ENCODE measurements at regions not wholly inside any gene's neighbourhood (a gene's known extent, or its start where the extent isn't known, plus 50 kb on each side); places are given as distances from the start of the nearest gene placed in this dataset.

DNA sequence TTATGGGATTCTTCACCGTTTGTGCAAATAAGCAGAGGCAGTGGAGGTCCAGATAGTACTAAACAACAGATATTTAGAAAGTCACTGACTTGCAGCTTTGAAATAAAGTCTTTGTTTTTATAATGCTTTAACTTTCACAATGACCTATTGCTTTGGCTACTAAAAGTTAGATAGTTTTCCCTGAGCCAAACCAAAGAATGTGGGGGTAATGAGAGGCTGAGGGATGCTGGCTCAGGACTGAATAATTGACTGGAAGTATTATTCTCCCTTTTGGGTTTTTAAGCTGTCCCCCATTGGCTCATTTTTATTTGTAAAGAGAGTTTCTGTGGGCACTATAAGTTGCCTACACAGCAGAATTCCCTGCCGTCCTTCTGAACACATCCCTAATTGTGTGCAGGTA, 99.2 kb upstream of the ACTBL2 start:
- DNase-seq = no peak

DNA sequence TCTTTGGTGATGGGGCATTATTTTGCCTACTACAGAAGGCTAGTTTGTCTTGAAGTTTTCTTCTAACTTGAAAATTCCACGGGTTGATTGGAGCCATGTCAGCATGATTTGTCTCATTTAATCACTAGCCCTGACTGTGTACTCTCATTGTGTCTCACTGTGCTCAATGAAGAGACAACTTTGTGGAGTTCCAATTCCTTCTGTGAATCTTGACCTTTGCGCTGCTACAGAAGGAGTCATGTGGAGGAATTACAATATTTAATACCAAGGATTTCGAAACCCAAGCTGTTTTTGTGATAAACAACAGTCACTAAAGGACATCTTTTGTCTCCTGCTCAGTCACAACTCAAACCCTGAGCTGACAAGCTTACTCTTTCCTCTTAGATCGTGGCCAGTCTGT, 98.6 kb upstream of the ACTBL2 start:
- DNase-seq = no peak

DNA sequence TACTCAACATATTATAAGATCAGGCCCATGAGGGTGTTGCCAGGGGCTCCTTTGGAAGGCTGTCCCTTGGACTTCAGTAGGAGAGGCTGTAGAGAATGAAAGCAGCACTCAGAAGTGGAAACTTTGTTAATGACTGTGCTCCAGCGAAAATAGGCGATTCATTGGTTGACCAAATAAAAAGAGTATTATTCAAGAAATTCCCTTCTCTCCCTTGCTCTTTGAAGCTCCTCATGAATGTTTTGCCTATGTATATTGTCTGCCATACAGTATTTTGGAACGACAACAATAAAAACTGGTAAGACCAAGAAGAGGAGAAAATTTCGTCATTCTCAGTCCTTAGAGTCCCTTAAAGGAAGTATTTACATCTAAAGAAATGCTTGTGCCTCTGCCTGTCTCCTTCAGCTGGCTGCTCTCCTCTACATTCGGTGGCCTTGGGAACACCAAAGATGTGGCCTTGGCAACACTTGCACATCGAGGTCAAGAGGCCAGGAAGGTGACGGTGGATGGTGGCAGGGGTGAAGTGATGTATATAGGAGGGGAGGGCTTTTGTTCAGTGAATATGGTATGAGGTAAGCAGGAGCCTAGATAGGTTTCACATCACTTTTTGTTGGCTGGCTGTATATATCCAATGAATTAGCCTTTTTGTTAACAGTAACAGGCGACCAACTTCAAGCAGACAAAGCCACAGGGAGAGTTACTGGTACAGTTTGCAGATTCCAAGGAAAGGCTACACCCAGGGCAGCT, 95.0 kb upstream of the ACTBL2 start:
- no peak for DNase-seq

DNA sequence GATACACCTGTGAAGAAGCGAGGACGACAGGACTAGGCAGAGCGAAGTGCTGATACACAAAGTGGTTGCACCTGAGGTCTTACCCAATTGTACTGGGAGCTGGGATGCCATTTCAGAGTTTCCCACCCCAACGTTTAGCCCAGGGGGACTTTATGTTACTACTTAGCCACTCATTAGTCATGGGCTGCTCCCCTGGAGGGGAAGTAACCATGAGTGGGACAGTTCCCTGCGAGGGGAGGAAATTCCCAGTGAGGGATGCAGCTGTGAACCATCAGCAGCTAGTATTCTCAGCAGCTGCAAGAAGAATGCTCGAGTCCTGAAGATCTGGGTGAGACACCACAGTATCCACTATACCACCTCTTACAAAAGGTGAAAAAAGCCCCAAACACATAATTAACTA, 93.7 kb upstream of the ACTBL2 start:
- no peak for DNase-seq

DNA sequence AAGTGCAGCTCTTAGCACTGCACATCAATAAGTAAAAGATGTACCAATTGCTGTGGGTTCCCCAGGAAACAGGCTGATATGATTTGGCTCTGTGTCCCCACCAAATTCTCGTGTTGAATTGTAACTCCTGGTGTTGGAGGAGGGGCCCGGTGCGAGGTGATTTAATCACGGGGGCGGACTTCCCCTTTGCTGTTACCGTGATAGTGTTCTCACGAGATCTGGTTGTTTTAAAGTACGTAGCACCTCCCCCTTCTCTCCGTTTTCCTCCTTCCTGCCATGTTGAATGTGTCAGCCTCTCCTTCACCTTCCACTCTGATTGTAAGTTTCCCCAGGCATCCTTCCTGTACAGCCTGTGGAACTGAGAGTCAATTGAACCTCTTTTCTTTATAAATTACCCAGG, 93.2 kb upstream of the ACTBL2 start:
- no peak for DNase-seq

DNA sequence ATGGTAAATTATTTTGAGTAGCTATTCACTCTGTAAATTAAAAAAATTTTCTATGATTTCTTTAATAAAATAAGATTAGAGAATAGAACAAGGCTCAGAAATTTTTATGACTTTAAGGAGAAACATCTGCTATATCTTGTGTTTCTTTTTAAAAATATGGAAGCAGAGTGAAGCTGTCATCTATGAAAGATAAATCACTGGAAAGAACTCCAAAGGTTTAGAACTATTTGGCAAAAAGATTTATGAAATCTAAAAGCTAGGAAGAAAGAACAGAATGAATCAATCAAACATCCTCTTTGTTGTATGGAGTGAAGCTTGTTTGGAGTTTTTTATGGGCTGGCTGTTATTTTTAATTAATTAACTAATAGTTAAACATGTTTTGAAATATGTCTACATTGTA, 89.8 kb upstream of the ACTBL2 start:
- DNase-seq = no peak

DNA sequence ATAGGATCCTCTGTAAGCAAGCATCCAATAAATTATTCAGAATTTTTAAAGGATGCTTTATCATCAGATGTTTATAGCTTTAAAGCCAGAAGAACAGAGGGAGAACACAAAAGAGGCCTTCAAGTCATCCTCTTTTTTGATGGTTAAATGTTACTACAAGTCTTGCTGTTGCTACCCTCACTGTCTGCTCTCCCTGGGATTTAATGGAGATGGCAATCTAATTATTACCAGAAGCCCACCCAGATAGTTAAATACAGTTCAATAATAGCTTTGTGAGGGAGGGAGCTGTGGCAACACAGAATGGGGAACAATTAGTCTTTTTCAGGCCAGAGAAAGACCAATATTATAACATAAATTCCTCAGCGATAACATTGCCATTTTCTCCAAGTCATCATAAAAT, 87.0 kb upstream of the ACTBL2 start:
- DNase-seq = no peak

DNA sequence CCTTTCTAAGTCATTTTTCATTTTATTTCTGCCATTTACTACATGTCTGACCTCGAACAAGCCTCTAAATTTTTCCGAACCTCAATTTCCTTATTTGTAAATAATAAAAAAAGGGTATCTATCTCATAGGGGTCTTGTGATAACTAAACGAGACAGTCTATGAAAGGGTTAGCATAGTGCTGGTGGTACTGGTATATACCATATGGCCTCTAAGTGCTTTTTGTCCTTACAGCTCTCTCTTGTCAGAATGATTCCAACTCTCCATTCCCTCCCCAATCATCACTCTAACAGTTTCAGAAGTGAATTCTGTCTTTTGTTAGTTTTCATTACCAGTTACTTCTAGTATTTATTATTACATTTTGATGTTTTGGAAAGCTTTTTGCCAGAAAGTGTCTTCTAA, 85.5 kb upstream of the ACTBL2 start:
- DNase-seq = no peak

DNA sequence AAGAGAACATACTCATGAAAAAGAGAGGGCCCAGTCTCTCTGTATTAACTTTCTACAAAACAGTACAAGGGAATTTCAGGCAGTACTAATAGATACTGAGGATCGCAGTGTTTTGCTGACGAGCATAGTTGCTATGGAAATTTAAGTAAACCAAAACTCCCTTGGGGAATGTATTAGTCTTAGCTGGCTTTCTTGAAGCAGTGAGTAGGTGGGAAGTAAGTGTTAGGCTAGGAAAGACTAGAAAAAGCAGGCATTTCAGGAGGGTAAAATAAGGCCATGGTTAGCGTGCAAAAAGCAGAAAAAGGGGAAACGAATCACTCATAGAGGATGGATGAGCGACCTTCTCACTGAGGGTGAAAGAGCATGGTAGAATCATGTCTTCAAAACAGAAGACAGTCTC, 84.3 kb upstream of the ACTBL2 start:
- no peak for DNase-seq

DNA sequence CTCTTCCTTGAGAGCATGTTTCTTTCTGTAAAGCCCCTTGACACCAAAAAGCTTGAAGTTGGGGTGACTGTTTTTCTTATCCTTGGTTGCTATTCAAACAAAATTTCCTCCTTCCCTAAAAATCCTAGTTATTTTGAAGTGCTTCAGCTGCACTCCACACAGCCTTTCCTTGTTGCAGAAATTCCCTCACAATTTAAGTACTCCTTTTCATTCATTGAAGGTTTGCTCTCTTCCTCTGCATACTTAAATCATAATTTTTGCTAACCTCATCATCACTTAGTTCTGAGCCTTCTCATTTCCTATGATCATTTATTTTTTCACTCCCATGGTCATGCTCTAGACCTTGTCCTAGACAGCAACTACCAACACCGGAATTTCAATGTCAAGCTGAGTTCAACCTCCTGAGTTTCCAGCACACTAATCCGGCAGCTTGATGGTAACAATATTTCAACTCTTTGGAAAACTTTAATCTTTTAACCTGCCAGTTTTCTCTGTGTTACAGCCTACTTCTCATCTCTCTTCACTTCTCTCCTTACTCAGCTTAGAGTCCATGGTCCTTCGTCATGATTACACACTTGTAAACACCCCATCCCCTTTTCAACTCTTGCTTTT, 78.7 kb upstream of the ACTBL2 start:
- DNase-seq = no peak

DNA sequence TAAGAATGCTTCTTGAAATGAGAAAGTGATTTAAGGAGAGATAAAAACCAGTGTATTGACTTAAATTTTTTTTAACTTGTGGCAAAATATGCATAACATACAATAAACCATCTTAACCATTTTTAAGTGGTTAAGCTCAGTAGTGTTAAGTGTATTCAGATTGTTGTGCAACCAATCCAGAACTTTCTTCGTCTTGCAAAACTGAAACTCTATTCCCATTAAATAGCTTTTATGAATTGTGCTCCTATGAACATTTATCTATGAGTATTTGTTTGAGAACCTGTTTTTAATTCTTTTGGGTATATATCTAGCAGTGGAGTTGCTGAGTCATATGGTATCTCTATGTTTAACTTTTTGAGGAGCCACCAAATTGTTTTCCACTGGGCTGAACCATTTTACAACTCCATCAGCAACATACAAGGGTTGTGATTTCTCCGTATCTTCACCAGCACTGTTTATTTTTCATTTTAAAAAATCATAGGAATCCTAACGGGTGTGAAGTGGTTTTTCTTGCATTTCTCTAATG, 76.6 kb upstream of the ACTBL2 start:
- DNase-seq = no peak

DNA sequence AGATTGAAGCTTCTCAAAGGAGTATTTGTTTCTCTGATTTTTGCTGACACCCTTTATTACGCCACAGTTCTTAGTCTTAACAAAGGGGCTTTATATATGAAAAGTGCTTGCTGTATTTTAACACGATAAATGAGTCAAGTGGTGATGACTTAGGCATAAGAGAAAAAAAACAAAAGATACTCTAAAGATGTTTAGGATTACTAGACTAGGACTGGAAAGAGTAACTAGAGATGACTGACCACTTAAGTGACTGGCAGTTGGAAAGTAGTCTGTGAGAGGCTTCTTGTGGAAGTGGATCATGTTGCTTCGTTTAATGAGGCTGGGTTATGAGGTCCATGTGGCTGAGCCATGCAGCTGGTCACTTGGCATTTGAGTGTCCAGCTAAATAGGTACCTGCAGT, 69.4 kb upstream of the ACTBL2 start:
- no peak for DNase-seq

DNA sequence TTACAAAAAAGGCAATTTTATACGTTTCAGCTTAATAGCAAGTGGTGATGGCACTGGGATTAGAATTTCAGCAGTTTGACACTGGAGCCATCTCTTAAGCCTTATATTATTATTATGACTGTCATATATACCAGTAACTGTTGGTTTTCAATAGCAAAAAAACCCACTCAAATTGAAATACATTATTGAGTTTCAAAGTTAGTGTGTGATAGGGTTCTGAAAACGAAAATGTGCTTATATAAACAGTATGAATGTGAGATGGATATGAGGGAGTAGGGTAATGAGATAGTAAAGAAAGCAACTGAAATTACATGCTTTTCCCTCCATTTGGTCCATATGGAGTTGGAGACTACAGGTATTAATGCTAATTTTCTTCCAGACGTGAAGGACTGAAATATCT, 68.6 kb upstream of the ACTBL2 start:
- DNase-seq = no peak

DNA sequence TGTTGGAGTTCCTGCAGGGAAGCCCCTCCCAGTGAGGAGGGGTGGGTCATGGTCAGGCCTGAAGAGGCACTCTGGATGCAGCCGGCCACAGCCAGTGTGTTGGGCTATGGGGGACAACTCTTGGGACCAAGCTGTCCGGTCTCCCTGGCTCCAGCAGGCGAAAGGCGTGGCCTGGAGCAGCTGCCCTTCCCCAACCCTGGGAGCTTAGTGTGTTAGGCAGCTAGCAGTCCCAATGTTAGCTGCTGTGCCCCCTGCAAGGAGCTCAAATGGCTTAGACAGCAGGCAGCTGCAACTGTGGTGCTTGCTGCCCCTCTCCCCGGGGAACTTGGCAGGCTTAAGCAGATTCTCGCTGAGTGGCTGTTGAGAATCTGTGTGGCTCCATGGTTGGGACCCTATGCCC, 67.5 kb upstream of the ACTBL2 start:
- DNase-seq = no peak

DNA sequence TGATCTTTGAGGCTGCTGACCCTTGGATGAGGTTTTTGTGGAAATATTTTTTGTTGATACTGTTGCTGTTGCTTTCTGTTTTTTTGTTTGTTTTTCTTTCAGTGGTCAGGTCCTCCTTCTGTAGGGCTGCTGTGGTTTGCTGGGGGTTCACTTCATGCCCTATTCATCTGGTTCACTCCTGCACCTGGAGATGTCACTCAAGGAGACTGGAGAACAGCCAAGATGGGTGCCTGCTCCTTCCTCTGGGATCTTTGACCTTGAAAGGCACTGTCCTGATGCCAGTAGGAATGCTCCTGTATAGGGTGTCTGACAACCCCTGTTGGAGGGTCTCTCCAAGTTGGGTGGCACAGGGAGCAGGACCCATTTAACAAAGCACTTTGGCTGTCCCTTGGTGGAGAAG, 67.0 kb upstream of the ACTBL2 start:
- DNase-seq = no peak

DNA sequence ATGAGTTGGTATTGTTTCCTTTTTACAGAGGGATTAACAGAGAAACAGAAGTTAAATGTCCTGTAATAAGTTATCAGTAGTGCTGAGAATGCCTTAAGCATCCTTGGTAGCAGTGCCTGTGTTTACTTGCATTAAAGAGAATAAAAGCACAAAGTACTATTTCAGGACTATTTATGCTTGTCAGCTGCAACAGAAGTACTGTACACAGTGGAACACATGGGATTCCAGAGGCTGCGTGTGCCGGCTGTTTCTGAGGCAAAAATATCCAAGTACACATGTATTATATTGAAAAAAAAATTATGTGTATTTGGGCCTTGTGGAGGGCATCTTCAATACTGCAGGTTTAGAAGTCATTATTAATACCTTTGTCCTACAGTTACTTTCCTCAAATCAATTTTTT, 58.2 kb upstream of the ACTBL2 start:
- no peak for DNase-seq

DNA sequence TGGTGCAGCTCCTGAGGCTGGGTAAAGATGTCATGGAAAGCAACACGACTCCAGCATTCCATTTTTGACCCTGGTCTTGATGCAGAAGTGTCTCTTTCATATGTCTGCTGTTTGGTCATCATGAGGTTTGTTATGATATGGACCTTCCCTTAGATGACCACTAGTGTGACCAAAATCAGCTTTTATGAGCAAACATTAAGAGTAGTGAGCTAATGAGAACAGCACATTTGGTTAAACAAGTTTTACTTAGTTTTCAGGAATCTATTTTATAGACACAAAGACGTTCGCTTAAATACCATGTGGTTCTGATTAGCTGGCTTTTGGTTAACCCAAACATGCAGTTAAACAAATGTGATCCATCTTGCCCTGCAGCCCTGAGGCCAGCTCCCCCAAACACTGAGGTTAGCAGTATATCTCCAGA, 56.7 kb upstream of the ACTBL2 start:
- no peak for DNase-seq

DNA sequence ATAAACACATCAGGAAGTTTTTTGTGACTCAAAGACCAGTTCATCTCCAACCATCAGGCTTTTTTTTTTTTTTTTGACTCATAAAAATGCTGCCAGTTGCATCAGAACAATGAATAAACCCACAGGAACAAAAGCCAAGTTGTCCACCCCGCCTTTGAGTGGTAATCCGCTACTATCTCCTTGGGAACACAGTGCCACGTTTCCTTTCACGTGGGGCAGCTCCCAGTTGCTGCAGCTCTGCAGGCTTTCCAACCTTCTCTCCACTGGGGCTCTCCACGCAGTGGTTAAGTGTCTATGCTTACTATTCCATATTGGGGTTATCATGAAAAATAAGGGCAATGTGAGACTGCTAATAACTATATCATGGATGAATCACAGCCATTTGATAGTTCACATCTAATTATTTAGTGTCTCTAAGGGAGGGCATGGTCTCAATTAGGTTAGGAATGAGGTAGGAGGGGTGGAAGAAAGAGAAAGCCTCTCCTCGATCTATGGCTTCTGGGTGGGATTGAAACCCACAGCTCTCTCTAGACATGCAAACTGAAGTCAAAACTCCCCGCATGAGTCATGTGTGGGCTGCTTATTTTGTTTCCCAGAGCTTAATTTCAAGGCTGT, 55.8 kb upstream of the ACTBL2 start:
- no peak for DNase-seq

DNA sequence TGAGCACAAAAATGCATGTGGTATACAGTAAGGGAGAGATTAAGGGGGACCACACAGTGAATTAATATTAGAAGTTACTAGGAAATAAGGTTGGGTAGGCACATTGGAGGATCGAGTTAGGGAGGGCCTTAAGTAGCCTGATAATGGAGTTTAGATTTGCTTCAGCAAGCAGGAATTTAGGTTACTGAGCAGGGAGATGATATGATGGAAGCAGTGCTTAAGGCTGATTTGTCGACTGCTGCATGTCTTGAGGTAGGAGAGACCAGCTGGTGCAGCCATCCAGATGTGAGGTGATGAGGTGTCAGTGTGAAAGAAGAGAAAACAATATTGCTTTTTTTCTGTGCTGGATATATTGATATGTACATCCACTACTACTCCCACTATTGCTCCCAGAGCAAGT, 55.2 kb upstream of the ACTBL2 start:
- DNase-seq = no peak

DNA sequence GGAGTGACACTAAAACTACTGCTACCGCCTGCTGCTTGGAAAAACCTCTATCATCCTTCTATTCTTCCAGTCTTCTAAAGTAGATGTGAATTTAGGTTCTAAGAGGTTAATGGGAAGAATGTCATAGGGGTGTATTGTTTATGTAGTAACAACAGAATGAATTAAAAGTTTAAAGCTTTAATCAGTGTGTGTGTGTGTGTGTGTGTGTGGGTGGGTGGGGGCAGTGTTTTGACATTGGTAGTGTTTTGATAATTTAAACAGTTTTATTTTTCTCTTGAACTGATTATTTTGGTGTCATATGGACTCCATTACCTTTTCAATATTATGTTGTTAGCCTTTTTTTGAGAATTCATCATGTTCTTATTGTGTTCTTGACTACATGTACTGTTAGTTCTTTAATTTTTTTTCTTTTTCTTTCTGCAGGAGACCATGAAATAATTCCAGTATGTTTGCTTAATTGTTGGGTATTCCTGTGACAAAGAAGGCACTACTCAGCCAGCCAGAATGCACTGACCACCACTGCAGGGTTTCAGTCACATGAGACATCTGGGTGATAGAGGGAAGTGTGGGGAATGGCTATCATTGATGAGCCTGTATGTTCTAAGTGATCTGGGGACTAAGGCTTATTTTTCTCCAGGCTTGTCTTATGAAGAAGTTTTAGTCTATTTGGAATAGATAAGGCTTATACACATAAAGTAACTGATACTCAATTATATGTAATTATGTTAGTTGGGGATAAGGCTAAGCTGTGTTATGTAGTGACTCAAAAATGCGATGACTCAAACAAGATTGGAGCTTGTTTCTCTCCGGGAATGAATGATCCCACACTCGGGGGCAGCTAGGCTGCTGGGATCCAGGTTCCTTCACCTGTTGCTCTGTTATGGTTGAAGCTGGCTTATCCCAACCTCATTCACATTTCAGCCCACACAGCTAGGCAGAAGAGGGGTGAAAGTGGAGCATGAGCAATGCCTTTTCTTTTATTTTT, 50.2 kb upstream of the ACTBL2 start:
- no peak for DNase-seq
